ENCODE measurements at regions not wholly inside any gene's neighbourhood (a gene's known extent, or its start where the extent isn't known, plus 50 kb on each side); places are given as distances from the start of the nearest gene placed in this dataset.

- TF ChIP-seq CTCF (IDR thresholded peaks at IDR 0.05; ENCODE audit: low read length) = no peak
- TF ChIP-seq EZH2 (IDR thresholded peaks at IDR 0.05; ENCODE audit: borderline replicate concordance, low read length) = no peak
Measured at GRCh38 chr15:98324341-98324970, 323.9 kb upstream of the IGF1R start.
